ENCODE measurements at regions not wholly inside any gene's neighbourhood (a gene's known extent, or its start where the extent isn't known, plus 50 kb on each side); places are given as distances from the start of the nearest gene placed in this dataset.

DNA sequence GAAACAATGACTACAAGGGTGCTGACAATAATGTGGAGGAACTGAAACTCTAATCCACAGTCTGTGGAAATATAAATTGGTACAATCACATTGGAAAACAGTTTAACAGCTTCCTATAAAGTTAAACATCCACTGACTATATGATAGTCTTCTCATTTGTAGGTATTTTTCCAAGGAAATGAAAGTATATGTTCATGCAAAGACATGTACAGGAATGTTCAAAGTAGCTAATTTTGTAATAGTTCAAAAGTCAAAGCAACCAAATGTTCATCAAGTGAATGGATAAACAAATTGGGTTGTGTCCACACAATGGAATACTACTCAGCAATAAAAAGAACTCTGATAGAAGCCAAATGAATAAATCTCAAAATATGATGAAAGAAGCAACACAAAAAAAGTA lies 626.0 kb upstream of the IGFBP3 start:
- Histone ChIP-seq H3K36me3 (no peaks in the 10 kb centered on the region), H3K9me3 (no peaks in the 10 kb centered on the region), H3K27ac (no peak overlapping the region), H3K4me3 (no peak overlapping the region), H3K27me3 (replicated peaks; ENCODE audit: insufficient read depth) (no peaks in the 10 kb centered on the region), H3K4me1 (replicated peaks) (no peaks in the 10 kb centered on the region)
- intact Hi-C loops (cut with DNase I), result no loop called here
- no peak for DNase-seq (ENCODE audit: low spot score)
- no peak for TF ChIP-seq POLR2AphosphoS5 (IDR thresholded peaks at IDR 0.05)
- TF ChIP-seq, protein P1, sequence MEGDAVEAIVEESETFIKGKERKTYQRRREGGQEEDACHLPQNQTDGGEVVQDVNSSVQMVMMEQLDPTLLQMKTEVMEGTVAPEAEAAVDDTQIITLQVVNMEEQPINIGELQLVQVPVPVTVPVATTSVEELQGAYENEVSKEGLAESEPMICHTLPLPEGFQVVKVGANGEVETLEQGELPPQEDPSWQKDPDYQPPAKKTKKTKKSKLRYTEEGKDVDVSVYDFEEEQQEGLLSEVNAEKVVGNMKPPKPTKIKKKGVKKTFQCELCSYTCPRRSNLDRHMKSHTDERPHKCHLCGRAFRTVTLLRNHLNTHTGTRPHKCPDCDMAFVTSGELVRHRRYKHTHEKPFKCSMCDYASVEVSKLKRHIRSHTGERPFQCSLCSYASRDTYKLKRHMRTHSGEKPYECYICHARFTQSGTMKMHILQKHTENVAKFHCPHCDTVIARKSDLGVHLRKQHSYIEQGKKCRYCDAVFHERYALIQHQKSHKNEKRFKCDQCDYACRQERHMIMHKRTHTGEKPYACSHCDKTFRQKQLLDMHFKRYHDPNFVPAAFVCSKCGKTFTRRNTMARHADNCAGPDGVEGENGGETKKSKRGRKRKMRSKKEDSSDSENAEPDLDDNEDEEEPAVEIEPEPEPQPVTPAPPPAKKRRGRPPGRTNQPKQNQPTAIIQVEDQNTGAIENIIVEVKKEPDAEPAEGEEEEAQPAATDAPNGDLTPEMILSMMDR (IDR thresholded peaks at IDR 0.05), result no peak
- TF ChIP-seq POLR2A (IDR thresholded peaks at IDR 0.05), result no peak

- intact Hi-C loops (cut with DNase I), result no loop called here
- Histone ChIP-seq H3K36me3 (no peaks in the 10 kb centered on the region), H3K27me3 (replicated peaks; ENCODE audit: insufficient read depth) (no peaks in the 10 kb centered on the region), H3K4me1 (replicated peaks) (no peaks in the 10 kb centered on the region), H3K9me3 (no peaks in the 10 kb centered on the region), H3K27ac (no peak overlapping the region), H3K4me3 (no peak overlapping the region)
- TF ChIP-seq POLR2AphosphoS5 (IDR thresholded peaks at IDR 0.05) (no peak), POLR2A (IDR thresholded peaks at IDR 0.05) (no peak)
- TF ChIP-seq, protein P1 (IDR thresholded peaks at IDR 0.05), result no peak
- no peak for DNase-seq (ENCODE audit: low spot score)
- 61% methylated on average over 1 of the region's 1 CpG for WGBS
These were observed 624.7 kb upstream of the IGFBP3 start for GRCh38 chr7:46545790-46546189.

DNA sequence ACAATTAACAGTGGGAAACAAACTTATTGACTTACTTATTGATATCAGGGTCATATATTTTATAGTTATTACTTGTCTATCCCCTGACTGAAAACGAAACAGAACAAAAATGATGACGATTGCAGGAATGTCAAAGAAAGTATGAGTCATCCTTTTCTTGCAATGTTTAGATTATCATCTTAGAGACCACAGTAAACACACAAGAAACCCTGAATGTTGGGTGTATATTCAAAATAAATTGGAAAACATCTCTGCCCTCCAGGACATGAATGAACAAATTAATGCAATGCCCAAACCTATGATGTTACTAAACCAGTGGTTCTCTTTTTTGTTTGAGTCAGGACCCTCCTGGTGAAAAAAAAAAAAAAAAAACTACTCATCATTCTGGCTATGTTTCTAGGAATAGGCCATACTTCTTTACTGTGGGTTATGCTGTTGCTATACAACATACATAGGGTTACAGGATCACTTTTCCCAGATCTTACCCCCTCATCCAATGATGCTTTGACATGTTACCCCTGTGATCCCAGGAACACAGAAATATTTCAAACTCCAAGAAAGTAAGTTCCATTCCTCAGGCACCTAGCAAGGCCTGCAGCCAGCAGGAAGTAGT lies 623.4 kb upstream of the IGFBP3 start:
- no peak for TF ChIP-seq POLR2AphosphoS5 (IDR thresholded peaks at IDR 0.05)
- TF ChIP-seq, protein P1 (IDR thresholded peaks at IDR 0.05), result no peak
- no peak for TF ChIP-seq POLR2A (IDR thresholded peaks at IDR 0.05)
- DNase-seq (ENCODE audit: low spot score), result no peak
- no peaks in the 10 kb centered on the region for H3K27me3 ChIP-seq (replicated peaks; ENCODE audit: insufficient read depth)
- no peaks in the 10 kb centered on the region for H3K4me1 ChIP-seq (replicated peaks)
- no peaks in the 10 kb centered on the region for H3K9me3 ChIP-seq
- intact Hi-C loops (cut with DNase I), result no loop called here
- H3K36me3 ChIP-seq, result no peaks in the 10 kb centered on the region
- H3K27ac ChIP-seq, result no peak overlapping the region
- 20% methylated on average over 2 of the region's 2 CpGs for WGBS
- H3K4me3 ChIP-seq, result no peak overlapping the region

DNA sequence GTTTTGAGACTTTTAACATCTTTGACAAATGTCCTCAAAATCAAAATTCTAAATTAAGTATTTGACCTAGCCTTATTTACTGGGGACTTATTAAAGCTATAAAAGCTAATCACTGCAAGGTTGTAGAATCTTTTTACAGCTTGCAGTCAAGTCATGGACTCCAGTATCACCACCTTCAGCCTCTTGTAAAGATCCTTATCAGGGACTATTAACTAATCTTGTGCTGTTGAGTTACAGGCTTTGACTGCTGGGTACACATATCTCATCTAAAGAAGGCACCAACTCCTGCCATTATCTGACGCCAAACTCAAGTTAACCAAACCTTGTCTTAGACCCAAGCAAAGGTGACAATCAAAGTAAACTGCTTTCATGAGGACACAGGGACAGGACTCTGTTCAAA lies 621.0 kb upstream of the IGFBP3 start:
- no peak overlapping the region for H3K4me3 ChIP-seq
- no peaks in the 10 kb centered on the region for H3K9me3 ChIP-seq
- 48% methylated on average over 1 of the region's 1 CpG for WGBS
- TF ChIP-seq, protein P1 (IDR thresholded peaks at IDR 0.05), result no peak
- TF ChIP-seq POLR2AphosphoS5 (IDR thresholded peaks at IDR 0.05) (no peak), POLR2A (IDR thresholded peaks at IDR 0.05) (no peak)
- no peaks in the 10 kb centered on the region for H3K36me3 ChIP-seq
- no peaks in the 10 kb centered on the region for H3K4me1 ChIP-seq (replicated peaks)
- no peak overlapping the region for H3K27ac ChIP-seq
- intact Hi-C loops (cut with DNase I), result no loop called here
- no peaks in the 10 kb centered on the region for H3K27me3 ChIP-seq (replicated peaks; ENCODE audit: insufficient read depth)
- no peak for DNase-seq (ENCODE audit: low spot score)

DNA sequence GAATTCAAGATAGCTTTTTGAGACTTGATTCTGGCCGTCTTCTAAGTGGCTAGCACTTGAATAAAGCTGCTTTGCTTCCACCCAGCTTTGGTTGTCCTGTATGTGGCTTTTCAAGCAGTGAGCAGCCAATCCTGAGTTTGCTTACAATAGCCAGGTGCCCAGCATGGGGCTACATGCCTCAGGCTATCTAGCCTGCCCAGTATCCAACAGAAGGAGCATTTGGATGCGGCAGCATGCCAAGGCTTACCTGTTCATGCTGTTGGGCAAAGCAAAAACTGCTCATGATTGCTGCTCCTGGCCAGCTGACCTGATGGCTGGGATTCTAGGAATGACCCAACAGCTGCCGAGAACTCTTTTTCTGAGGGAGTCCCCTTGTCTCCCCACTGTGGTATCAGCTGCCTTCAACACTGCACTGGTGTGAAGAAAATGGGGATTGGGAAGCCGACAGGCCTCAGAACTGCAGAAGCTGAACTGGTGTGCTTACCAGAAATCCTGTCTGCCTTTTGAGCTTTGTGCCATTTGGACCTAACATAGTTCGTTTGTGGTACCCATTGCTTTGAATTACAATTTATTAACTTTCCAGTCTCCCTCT lies 618.9 kb upstream of the IGFBP3 start:
- H3K36me3 ChIP-seq, result no peaks in the 10 kb centered on the region
- TF ChIP-seq, protein P1 (IDR thresholded peaks at IDR 0.05), result no peak
- TF ChIP-seq POLR2A (IDR thresholded peaks at IDR 0.05) (no peak), POLR2AphosphoS5 (IDR thresholded peaks at IDR 0.05) (no peak)
- no peak overlapping the region for H3K4me3 ChIP-seq
- no peak for DNase-seq (ENCODE audit: low spot score)
- intact Hi-C loops (cut with DNase I), result no loop called here
- no peak overlapping the region for H3K27ac ChIP-seq
- 80% methylated on average over 5 of the region's 5 CpGs for WGBS
- no peaks in the 10 kb centered on the region for H3K4me1 ChIP-seq (replicated peaks)
- H3K27me3 ChIP-seq (replicated peaks; ENCODE audit: insufficient read depth), result no peaks in the 10 kb centered on the region
- no peaks in the 10 kb centered on the region for H3K9me3 ChIP-seq
